ENCODE measurements at regions not wholly inside any gene's neighbourhood (a gene's known extent, or its start where the extent isn't known, plus 50 kb on each side); places are given as distances from the start of the nearest gene placed in this dataset.

- Mint-ChIP-seq H3K4me1 (ENCODE audit: unreplicated experiment) (peaks cover 4% of the 10 kb centered on the region), H3K36me3 (no peaks in the 10 kb centered on the region), H3K9me3 (peaks cover 3% of the 10 kb centered on the region), H3K27me3 (no peaks in the 10 kb centered on the region), H3K27ac (no peak overlapping the region), H3K4me3 (no peak overlapping the region)
- DNase-seq (ENCODE audit: extremely low spot score, unreplicated experiment) = no peak
- no peak for TF ChIP-seq CTCF (conservative IDR thresholded peaks at IDR 0.05)
Observed at GRCh38 chr3:41041899-41042298, 157.4 kb upstream of the CTNNB1 start.

- no peak overlapping the region for H3K4me3 Mint-ChIP-seq
- no peak for DNase-seq (ENCODE audit: extremely low spot score, unreplicated experiment)
- H3K27me3 Mint-ChIP-seq = no peaks in the 10 kb centered on the region
- peaks cover 4% of the 10 kb centered on the region for H3K4me1 Mint-ChIP-seq (ENCODE audit: unreplicated experiment)
- peaks cover 14% of the 10 kb centered on the region for H3K9me3 Mint-ChIP-seq
- TF ChIP-seq CTCF (conservative IDR thresholded peaks at IDR 0.05) = no peak
- no peak overlapping the region for H3K27ac Mint-ChIP-seq
- H3K36me3 Mint-ChIP-seq = no peaks in the 10 kb centered on the region
Observed at GRCh38 chr3:41044523-41044922, 154.8 kb upstream of the CTNNB1 start.

GRCh38 chr3:41045491-41045890, 153.8 kb upstream of the CTNNB1 start:
- peaks cover 14% of the 10 kb centered on the region for H3K9me3 Mint-ChIP-seq
- H3K4me3 Mint-ChIP-seq = no peak overlapping the region
- peaks cover 4% of the 10 kb centered on the region for H3K4me1 Mint-ChIP-seq (ENCODE audit: unreplicated experiment)
- no peaks in the 10 kb centered on the region for H3K27me3 Mint-ChIP-seq
- DNase-seq (ENCODE audit: extremely low spot score, unreplicated experiment) = no peak
- no peak for TF ChIP-seq CTCF (conservative IDR thresholded peaks at IDR 0.05)
- H3K27ac Mint-ChIP-seq = no peak overlapping the region
- no peaks in the 10 kb centered on the region for H3K36me3 Mint-ChIP-seq

GRCh38 chr3:41050144-41050543, 149.2 kb upstream of the CTNNB1 start:
- peaks cover 14% of the 10 kb centered on the region for H3K9me3 Mint-ChIP-seq
- H3K4me1 Mint-ChIP-seq (ENCODE audit: unreplicated experiment) = no peaks in the 10 kb centered on the region
- H3K27me3 Mint-ChIP-seq = no peaks in the 10 kb centered on the region
- TF ChIP-seq CTCF (conservative IDR thresholded peaks at IDR 0.05) = no peak
- DNase-seq (ENCODE audit: extremely low spot score, unreplicated experiment) = no peak
- H3K27ac Mint-ChIP-seq = no peak overlapping the region
- H3K36me3 Mint-ChIP-seq = no peaks in the 10 kb centered on the region
- no peak overlapping the region for H3K4me3 Mint-ChIP-seq

GRCh38 chr3:41053220-41053619, 146.1 kb upstream of the CTNNB1 start:
- no peak for DNase-seq (ENCODE audit: extremely low spot score, unreplicated experiment)
- TF ChIP-seq CTCF (conservative IDR thresholded peaks at IDR 0.05) = no peak
- Mint-ChIP-seq H3K4me1 (ENCODE audit: unreplicated experiment) (no peaks in the 10 kb centered on the region), H3K9me3 (no peaks in the 10 kb centered on the region), H3K27me3 (no peaks in the 10 kb centered on the region), H3K27ac (no peak overlapping the region), H3K36me3 (no peaks in the 10 kb centered on the region), H3K4me3 (no peak overlapping the region)

GRCh38 chr3:41060106-41060505, 139.2 kb upstream of the CTNNB1 start:
- Mint-ChIP-seq H3K36me3 (no peaks in the 10 kb centered on the region), H3K4me1 (ENCODE audit: unreplicated experiment) (no peaks in the 10 kb centered on the region), H3K27ac (no peak overlapping the region), H3K4me3 (no peak overlapping the region), H3K27me3 (no peaks in the 10 kb centered on the region), H3K9me3 (no peaks in the 10 kb centered on the region)
- TF ChIP-seq CTCF (conservative IDR thresholded peaks at IDR 0.05) = no peak
- DNase-seq (ENCODE audit: extremely low spot score, unreplicated experiment) = no peak

Data from type B pancreatic cell (in vitro differentiated cells).